GF-D8 (cell line): ENCODE measurements at regions not wholly inside any gene's neighbourhood (a gene's known extent, or its start where the extent isn't known, plus 50 kb on each side); places are given as distances from the start of the nearest gene placed in this dataset.
"Not testable (repeated sequence)": the region's sequence is repeated elsewhere in the genome, so short reads cannot be mapped to it uniquely, and the experiment has no call there.

Source experiments
- DNase-seq: peaks from one replicate; lab custom pipeline; 2025; lab: John Stamatoyannopoulos, UW

GRCh38 chr2:239831861-239832489 is 193.2 kb downstream of the NDUFA10 start:
- DNase-seq = no peak

GRCh38 chr2:239831001-239831731 is 194.0 kb downstream of the NDUFA10 start:
- no peak for DNase-seq

GRCh38 chr2:239830121-239831000 is 194.8 kb downstream of the NDUFA10 start:
- no peak for DNase-seq

- DNase-seq = no peak
Measured at GRCh38 chr2:239829326-239829725, 195.8 kb downstream of the NDUFA10 start.

- not testable (repeated sequence) for DNase-seq
Measured at GRCh38 chr2:239828973-239829275, 196.2 kb downstream of the NDUFA10 start.

GRCh38 chr2:239828192-239828972 is 196.8 kb downstream of the NDUFA10 start:
- DNase-seq = no peak

GRCh38 chr2:239827523-239827890 is 197.6 kb downstream of the NDUFA10 start:
- DNase-seq = no peak

GRCh38 chr2:239826786-239827522 is 198.2 kb downstream of the NDUFA10 start:
- no peak for DNase-seq

- DNase-seq = no peak
Measured at GRCh38 chr2:239826376-239826775, 198.8 kb downstream of the NDUFA10 start.

- DNase-seq = no peak
Measured at GRCh38 chr2:239825705-239825979, 199.5 kb downstream of the NDUFA10 start.

GRCh38 chr2:239824866-239825704 is 200.1 kb downstream of the NDUFA10 start:
- no peak for DNase-seq

GRCh38 chr2:239824046-239824694 is 201.0 kb downstream of the NDUFA10 start:
- DNase-seq = no peak

- no peak for DNase-seq
Measured at GRCh38 chr2:239822146-239822831, 202.9 kb downstream of the NDUFA10 start.

GRCh38 chr2:239821694-239822075 is 203.5 kb downstream of the NDUFA10 start:
- no peak for DNase-seq

- DNase-seq = no peak
Measured at GRCh38 chr2:239820836-239821693, 204.1 kb downstream of the NDUFA10 start.

GRCh38 chr2:239819974-239820555 is 205.1 kb downstream of the NDUFA10 start:
- DNase-seq = no peak

- no peak for DNase-seq
Measured at GRCh38 chr2:239819091-239819973, 205.8 kb downstream of the NDUFA10 start.
